Duodenal mucosa (tissue), 2 donors: ENCODE measurements at regions not wholly inside any gene's neighbourhood (a gene's known extent, or its start where the extent isn't known, plus 50 kb on each side); places are given as distances from the start of the nearest gene placed in this dataset.
"Not testable (repeated sequence)": the region's sequence is repeated elsewhere in the genome, so short reads cannot be mapped to it uniquely, and the experiment has no call there.

ENCODE experiments used
- H3K27ac ChIP-seq: one replicate; pipeline ENCODE4 v1.7.0; 2013; ENCODE audit warnings: low read depth, low read length
- H3K27me3 ChIP-seq, 2 donors: one replicate each; pipeline ENCODE4 v1.7.0; 2013; ENCODE audit warnings: low read length in 2 of 2, control low read depth in 1 of 2; ENCODE audit not compliant: insufficient read depth in 2 of 2, control insufficient read depth in 1 of 2
- H3K36me3 ChIP-seq, 2 donors: one replicate each; pipeline ENCODE4 v1.7.0; 2013; ENCODE audit warnings: low read length in 2 of 2, control low read depth in 1 of 2; ENCODE audit not compliant: insufficient read depth in 2 of 2, control insufficient read depth in 1 of 2
- H3K4me1 ChIP-seq, 2 donors: one replicate each; pipeline ENCODE4 v1.7.0; 2013; ENCODE audit warnings: low read length in 2 of 2, control low read depth in 1 of 2; ENCODE audit not compliant: insufficient read depth in 2 of 2, control insufficient read depth in 1 of 2
- H3K4me3 ChIP-seq, 2 donors: one replicate each; pipeline ENCODE4 v1.7.0; 2013; ENCODE audit warnings: low read length in 2 of 2, low read depth in 1 of 2
- H3K9ac ChIP-seq, 2 donors: one replicate each; pipeline ENCODE4 v1.7.0; 2013; ENCODE audit warnings: low read length in 2 of 2, low read depth in 1 of 2
- H3K9me3 ChIP-seq, 2 donors: one replicate each; pipeline ENCODE4 v1.7.0; 2013; ENCODE audit warnings: low read length in 2 of 2, control low read depth in 1 of 2; ENCODE audit not compliant: control insufficient read depth in 1 of 2

DNA sequence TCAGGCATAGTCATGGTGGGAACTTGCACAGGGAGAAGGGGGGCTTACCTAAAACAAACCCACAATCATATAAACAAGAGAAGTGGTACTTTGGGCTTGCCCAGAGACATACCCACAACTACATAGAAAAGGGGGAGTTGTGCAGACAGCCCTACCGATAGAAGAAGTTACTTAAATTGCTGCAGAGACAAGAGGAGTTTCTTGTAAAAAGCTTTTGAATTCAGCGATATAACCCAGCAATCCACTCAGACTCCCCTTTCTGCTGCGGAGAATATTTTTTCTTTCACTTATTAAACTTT is 164.0 kb upstream of the ETV3 start:
- no peaks in the 10 kb centered on the region for H3K9me3 ChIP-seq
- H3K36me3 ChIP-seq, result no peaks in the 10 kb centered on the region
- no peak overlapping the region for H3K27ac ChIP-seq
- no peaks in the 10 kb centered on the region for H3K27me3 ChIP-seq
- no peak overlapping the region for H3K9ac ChIP-seq
- H3K4me1 ChIP-seq, result no peaks in the 10 kb centered on the region
- H3K4me3 ChIP-seq, result no peak overlapping the region

DNA sequence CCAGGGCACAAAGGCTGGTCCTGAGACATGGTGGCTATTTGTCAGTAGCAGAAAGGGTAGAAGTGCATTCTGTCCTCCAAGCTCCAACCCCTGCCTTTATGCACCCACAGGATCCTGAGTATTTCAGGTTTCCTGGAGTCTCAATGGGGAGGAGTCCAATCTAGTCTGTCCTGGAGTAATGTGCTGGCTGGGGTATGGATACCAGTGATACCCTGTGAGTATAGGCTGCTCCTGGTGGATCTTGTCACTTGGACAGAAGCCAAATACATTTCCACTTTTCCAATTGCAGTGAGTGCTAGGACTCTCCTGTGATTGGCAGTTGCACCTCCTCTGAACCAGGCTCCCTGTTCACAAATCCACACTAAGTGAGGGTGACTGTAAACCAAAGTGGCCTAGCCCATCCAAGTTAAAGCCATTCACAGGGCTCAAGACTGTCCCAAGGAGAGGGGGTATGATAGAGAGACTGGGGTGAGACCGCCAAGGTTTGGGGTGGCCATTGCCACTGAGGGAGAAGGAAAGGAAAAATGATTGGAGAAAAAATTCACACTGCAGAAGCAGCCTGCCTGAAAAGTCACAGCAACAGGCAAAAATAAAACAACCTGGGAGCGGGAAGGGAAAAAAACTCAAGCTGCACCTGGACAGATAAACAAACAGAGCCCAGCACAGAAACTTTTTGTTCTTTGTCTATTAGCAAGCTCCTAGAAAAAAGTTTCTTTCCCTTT is 163.4 kb upstream of the ETV3 start:
- no peaks in the 10 kb centered on the region for H3K9me3 ChIP-seq
- H3K27ac ChIP-seq, result no peak overlapping the region
- H3K4me3 ChIP-seq, result no peak overlapping the region
- H3K4me1 ChIP-seq, result no peaks in the 10 kb centered on the region
- no peaks in the 10 kb centered on the region for H3K27me3 ChIP-seq
- no peak overlapping the region for H3K9ac ChIP-seq
- H3K36me3 ChIP-seq, result no peaks in the 10 kb centered on the region

DNA sequence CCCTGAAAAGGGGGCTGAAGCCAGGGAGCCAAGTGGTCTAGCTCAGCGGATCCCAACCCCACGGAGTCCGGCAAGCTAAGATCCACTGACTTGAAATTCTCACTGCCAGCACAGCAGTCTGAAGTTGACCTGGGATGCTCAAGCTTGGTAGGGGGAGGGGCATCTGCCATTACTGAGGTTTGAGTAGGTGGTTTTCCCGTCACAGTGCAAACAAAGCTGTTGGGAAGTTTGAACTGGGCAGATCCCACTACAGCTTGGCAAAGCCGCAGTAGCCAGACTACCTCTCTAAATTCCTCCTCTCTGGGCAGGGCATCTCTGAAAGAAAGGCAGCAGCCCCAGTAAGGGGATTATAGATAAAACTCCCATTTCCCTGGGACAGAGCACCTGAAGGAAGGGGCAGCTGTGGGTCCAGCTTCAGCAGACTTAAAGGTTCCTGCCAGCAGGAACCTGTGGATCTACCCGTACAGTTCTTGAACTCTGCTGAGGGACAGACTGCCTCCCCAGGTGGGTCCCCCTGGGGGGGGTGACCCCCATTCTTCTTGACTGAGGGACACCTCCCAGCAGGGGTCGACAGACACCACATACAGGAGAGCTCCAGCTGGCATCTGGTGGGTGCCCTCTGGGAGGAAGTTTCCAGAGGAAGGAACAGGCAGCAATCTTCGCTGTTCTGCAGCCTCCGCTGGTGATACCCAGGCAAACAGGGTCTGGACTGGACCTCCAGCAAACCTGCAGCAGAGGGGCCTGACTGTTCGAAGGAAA is 156.4 kb upstream of the ETV3 start:
- not testable (repeated sequence) for H3K9ac ChIP-seq, H3K27ac ChIP-seq, H3K27me3 ChIP-seq, H3K4me1 ChIP-seq, H3K9me3 ChIP-seq, H3K36me3 ChIP-seq, H3K4me3 ChIP-seq

DNA sequence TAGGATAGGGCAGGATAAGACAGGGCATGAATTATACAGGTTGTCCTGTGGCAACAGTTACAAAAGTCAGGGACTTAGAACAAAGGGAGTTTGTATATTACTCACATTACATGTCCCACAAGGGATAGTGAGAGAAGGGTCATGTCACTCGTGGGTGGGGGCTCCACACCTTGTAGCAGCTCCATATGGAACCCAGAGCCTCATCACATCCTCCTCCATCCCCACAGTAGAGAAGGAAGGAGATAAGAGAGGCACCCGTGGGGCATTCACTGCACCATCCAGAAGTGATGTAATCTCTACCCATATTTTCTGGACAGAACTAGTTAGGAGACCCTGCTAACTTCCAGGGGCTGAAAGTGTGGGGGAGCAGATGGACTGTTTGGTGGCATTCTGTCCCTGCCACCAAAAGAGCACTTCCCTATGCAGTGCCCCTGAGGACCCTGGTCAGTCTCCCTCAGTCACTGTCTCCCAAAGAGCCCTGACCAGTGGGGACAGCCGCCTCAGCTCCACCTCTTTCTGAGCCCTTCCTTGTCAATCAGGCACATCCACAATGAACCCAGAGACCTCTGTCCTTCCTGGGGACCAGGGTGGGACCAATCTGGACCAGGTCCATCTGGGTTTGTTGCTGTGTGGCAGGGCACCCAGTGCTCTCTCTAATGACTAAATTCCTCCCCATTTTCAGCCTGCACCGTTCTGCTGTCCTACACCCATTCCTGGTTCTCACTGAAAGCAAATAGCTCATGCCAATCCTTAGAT is 154.8 kb upstream of the ETV3 start:
- H3K4me3 ChIP-seq, result no peak overlapping the region
- no peaks in the 10 kb centered on the region for H3K9me3 ChIP-seq
- no peak overlapping the region for H3K27ac ChIP-seq
- no peak overlapping the region for H3K9ac ChIP-seq
- H3K36me3 ChIP-seq, result no peaks in the 10 kb centered on the region
- H3K27me3 ChIP-seq, result peaks cover 0 to 8% of the 10 kb centered on the region in 2 donors
- no peaks in the 10 kb centered on the region for H3K4me1 ChIP-seq

DNA sequence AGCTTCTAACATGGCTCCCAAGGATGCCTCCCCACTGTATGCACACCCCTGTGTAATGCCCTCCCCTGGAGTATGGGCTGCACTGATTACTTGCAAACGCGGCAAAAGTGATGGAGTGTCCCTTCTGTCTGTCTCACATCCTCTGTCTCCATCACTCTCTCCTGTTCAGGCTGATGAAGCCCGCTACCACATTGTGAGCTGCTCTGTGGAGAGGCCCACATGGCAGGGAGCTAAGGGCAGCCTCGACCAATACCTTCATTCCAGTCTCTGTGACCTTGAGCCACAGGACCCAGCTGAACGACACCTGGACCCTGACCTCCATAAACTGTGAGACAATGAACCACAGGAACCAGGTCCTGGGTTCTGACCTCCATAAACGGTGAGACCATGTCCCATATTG is 154.1 kb upstream of the ETV3 start:
- H3K27ac ChIP-seq, result no peak overlapping the region
- H3K4me1 ChIP-seq, result no peaks in the 10 kb centered on the region
- H3K36me3 ChIP-seq, result no peaks in the 10 kb centered on the region
- H3K9ac ChIP-seq, result no peak overlapping the region
- peaks cover 0 to 8% of the 10 kb centered on the region in 2 donors for H3K27me3 ChIP-seq
- no peak overlapping the region for H3K4me3 ChIP-seq
- H3K9me3 ChIP-seq, result no peaks in the 10 kb centered on the region

DNA sequence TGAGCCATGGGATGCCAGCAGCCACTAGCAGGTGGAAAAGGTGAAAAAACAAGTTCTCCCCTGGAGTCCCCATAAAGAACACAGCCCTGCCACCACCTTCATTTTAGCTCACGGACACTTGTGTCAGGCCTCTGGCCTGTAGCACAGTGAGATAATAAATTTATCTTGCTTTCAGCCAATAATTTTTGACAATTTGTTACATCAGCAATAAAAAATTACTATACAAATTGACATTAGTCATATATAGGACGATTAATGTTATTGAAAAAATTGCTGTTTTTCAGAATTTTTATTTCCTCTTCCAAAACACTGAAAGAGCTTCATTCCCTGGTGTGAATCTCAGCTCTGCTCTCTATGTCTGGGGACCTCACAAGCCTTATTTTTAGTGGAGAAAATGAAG is 152.9 kb upstream of the ETV3 start:
- Histone ChIP-seq H3K36me3 (no peaks in the 10 kb centered on the region), H3K4me3 (no peak overlapping the region), H3K9ac (no peak overlapping the region), H3K9me3 (no peaks in the 10 kb centered on the region), H3K4me1 (no peaks in the 10 kb centered on the region), H3K27ac (no peak overlapping the region), H3K27me3 (peaks cover 0 to 8% of the 10 kb centered on the region in 2 donors)

DNA sequence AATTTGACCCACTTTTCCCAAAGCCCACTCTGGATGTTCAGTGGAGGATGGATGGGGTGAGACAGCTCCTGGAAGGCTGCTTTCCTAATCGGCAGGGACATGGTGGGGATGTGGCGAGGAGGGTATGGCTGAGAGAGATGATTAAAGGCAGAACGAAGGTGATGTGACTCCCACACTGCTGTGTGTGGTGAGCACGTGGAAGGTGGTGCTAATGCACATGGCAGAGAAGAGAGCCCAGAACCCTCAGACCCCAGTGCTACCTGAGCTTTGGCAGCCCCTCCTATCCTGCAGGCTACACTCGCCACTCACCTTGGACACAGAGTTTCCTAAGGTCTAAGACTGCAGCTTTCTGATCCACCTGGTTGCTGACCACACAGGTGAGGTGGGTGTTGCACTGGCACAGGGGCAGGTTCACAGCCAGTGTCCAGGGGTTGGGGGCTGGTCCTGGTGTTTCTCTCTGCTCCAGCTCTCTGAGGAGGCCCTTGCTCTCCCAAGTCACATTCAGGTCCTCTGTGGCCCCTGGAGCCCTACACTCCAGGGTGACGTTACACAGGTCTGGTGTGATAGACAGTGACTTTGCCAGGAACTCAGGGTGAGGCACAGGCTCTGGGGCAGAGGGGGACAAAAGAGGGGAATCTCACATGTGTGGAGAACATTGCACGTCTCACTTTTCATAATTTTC is 151.4 kb upstream of the ETV3 start:
- Histone ChIP-seq H3K4me1 (no peaks in the 10 kb centered on the region), H3K9ac (no peak overlapping the region), H3K9me3 (no peaks in the 10 kb centered on the region), H3K27me3 (peaks cover 0 to 8% of the 10 kb centered on the region in 2 donors), H3K4me3 (no peak overlapping the region), H3K36me3 (no peaks in the 10 kb centered on the region), H3K27ac (no peak overlapping the region)

DNA sequence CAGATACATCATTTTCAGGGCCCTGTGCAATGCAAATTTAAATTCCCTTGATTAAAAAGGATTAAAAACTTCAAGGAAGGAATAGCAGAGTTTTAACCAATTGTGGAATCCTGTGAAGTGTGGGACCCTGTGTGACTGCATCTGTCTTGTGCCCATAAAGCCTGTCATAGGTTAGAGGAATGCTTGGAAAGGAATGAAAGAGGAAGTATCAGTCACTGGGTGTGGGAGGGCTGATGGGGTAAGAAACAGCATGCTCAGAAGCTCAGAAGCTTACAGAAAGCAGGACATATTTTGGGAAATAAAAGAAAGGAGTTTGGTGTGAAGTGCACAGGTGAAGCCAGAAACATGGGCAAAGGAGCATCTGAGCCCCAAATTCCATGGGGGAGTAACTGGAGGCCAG is 150.8 kb upstream of the ETV3 start:
- H3K27ac ChIP-seq, result no peak overlapping the region
- H3K36me3 ChIP-seq, result no peaks in the 10 kb centered on the region
- H3K4me1 ChIP-seq, result no peaks in the 10 kb centered on the region
- no peak overlapping the region for H3K4me3 ChIP-seq
- no peaks in the 10 kb centered on the region for H3K9me3 ChIP-seq
- H3K27me3 ChIP-seq, result peaks cover 0 to 13% of the 10 kb centered on the region in 2 donors
- H3K9ac ChIP-seq, result no peak overlapping the region

DNA sequence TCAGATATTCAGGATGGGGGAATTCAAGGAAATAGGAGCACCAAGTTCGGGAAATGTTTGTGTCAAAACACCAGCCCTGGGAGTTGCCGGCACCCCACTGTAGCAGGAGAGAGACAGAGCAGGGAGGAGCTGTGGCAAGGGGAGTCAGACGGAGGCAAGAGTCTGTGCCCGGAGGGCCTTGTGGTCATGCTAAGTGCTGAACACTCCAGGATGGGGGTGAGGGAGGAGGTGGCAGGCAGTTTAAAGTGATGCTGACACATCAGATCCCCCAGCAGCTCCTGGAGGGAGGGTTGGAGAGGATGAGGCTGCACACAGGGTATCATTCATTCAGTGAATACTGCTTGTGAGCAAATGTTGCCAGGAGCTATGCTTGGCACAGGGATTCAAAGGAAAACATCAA is 150.3 kb upstream of the ETV3 start:
- no peak overlapping the region for H3K9ac ChIP-seq
- no peaks in the 10 kb centered on the region for H3K36me3 ChIP-seq
- no peak overlapping the region for H3K27ac ChIP-seq
- no peaks in the 10 kb centered on the region for H3K9me3 ChIP-seq
- no peaks in the 10 kb centered on the region for H3K4me1 ChIP-seq
- H3K4me3 ChIP-seq, result no peak overlapping the region
- H3K27me3 ChIP-seq, result peaks cover 0 to 15% of the 10 kb centered on the region in 2 donors

DNA sequence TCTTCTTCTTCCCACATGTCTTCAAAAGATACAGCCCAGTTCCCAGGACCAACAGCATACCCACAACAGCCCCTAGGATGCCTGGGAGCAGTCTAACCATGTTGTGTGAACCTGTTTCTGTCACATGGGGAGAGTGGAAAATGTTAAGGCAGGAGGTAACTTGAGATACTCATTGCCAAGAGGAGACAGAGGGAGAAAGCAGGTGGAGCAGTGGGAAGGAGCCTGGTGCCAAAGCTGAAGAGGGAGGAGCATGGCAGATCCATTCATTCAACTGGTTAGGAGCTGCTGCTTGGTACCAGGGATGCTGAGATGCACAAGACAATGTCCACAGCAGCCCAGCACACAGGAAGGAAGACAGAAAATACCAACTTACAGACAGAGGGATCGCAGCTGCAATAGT is 149.8 kb upstream of the ETV3 start:
- Histone ChIP-seq H3K27ac (no peak overlapping the region), H3K27me3 (peaks cover 0 to 15% of the 10 kb centered on the region in 2 donors), H3K4me1 (no peaks in the 10 kb centered on the region), H3K9ac (no peak overlapping the region), H3K4me3 (no peak overlapping the region), H3K36me3 (no peaks in the 10 kb centered on the region), H3K9me3 (no peaks in the 10 kb centered on the region)
